GM10266 (cell line): ENCODE measurements at regions not wholly inside any gene's neighbourhood (a gene's known extent, or its start where the extent isn't known, plus 50 kb on each side); places are given as distances from the start of the nearest gene placed in this dataset.

Experiments used
- DNase-seq: peaks from one replicate; pipeline ENCODE4 v3.0.0; 2012; ENCODE audit errors: extremely low spot score
- TF ChIP-seq, protein P1 (sequence below): IDR thresholded peaks from 2 replicates; pipeline ENCODE4 v1.5.1; 2012; ENCODE audit warnings: mild to moderate bottlenecking, low read depth; ENCODE audit not compliant: control insufficient read depth, insufficient read depth; ENCODE audit errors: missing control alignments

DNA sequence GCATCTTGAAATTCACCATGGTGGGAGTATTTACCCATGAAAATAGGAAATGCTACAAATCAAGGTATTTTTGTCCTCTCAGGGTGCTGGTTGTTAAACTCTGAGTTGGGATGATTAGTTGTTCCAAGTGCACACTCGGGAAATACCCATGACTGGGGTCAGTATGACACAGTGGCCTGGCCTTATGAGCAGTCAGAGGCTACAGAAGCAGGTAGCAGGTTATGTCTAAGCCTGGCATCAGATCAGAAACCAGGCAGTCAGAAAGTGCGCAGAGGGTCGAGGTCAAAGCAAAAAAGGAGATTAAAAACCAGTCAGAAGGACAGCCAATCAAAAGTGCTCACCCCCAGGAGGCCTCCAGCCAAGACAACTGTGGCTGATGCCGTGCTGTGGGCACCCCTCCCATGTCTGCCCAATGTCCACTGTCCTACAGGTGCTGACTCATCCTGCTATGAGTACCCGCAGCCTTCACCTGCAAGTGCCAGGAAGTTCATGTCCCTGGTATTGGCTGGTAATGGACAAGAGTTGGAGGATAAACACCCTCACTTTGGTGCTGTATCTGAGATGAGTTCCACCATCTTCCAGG lies 117.4 kb upstream of the SLC24A3 start:
- TF ChIP-seq, protein P1, sequence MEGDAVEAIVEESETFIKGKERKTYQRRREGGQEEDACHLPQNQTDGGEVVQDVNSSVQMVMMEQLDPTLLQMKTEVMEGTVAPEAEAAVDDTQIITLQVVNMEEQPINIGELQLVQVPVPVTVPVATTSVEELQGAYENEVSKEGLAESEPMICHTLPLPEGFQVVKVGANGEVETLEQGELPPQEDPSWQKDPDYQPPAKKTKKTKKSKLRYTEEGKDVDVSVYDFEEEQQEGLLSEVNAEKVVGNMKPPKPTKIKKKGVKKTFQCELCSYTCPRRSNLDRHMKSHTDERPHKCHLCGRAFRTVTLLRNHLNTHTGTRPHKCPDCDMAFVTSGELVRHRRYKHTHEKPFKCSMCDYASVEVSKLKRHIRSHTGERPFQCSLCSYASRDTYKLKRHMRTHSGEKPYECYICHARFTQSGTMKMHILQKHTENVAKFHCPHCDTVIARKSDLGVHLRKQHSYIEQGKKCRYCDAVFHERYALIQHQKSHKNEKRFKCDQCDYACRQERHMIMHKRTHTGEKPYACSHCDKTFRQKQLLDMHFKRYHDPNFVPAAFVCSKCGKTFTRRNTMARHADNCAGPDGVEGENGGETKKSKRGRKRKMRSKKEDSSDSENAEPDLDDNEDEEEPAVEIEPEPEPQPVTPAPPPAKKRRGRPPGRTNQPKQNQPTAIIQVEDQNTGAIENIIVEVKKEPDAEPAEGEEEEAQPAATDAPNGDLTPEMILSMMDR, result no peak
- DNase-seq, result no peak

- TF ChIP-seq, protein P1, result no peak
- DNase-seq, result no peak
Observed at GRCh38 chr20:19095762-19096161, 116.7 kb upstream of the SLC24A3 start.

GRCh38 chr20:19096843-19097242 lies 115.6 kb upstream of the SLC24A3 start:
- TF ChIP-seq, protein P1, result no peak
- DNase-seq, result no peak

GRCh38 chr20:19098117-19098516 lies 114.3 kb upstream of the SLC24A3 start:
- TF ChIP-seq, protein P1, result no peak
- DNase-seq, result no peak

GRCh38 chr20:19098806-19099578 lies 113.5 kb upstream of the SLC24A3 start:
- no peak for DNase-seq
- TF ChIP-seq, protein P1, result no peak

DNA sequence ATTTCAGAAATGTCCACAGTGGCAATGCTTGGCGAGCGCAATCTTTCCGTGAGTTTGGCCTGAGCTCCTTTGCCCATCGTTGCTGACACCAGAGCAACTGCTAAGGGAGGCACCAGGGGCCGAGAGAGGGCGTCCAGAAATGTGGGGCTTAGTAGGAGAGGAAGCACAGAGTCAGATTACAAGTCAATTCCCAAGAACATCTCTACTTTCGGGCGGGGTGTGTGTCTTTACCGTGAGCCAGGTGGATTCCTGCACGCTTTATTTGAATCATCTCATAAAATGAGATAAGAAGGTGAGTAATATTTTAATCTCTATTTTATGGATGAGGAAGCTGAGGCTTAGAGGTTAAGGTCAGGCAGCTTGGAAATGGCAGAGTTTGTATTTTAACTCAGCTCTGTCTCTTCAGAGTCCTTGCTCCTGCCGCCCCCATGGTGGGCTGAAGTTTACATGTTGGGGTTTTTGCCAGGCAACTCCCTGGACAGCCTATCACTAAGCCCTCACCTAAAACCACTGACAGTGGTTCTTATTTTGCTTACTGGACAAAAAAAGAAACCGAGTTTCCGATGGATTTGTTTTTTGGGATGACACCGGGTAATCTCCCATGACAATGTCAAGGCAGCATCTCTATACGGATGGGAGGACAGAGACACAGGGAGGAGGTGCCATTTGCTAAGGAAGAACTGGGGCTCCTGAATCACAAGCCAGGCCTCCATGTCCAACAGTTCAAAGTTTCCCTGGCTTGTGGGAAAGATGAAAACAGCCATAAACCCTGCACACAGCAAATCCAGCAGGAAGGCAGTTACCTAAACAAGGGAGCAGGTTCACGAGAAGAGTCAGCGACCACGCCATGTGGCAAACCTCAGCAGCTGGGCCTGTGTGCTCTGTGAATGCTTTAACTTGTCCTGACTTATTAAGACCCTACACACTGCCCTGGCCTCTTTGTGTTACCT lies 112.6 kb upstream of the SLC24A3 start:
- no peak for DNase-seq
- TF ChIP-seq, protein P1, result no peak
